Retina (tissue), 1 donor: ENCODE measurements at regions not wholly inside any gene's neighbourhood (a gene's known extent, or its start where the extent isn't known, plus 50 kb on each side); places are given as distances from the start of the nearest gene placed in this dataset.
A peak's percentile ranks its signal among the peaks of the same experiment; 100 is the strongest.

Experiments used
- DNase-seq: peaks from one replicate; pipeline ENCODE4 v3.0.0-alpha.2; 2016

DNA sequence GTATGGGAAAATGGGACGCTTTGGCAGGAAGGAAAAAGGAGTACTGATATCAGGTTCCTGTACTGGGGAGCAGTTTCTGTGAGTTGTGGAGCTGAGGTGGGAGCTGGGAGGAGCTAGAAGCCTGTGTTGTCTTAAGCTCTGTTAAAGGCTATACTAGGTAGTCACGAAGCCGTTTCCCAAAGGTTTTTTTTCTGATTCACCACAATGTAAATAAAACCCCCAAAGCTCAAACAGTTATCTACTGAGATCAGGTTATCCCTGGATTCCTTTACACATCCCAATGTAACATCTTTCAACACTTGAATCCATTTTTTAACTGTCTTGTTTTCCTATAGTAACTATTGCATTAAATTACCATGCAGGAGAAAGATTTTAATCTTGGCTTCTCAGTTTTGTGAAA lies 297.4 kb upstream of the SFRP2 start:
- DNase-seq = no peak

DNA sequence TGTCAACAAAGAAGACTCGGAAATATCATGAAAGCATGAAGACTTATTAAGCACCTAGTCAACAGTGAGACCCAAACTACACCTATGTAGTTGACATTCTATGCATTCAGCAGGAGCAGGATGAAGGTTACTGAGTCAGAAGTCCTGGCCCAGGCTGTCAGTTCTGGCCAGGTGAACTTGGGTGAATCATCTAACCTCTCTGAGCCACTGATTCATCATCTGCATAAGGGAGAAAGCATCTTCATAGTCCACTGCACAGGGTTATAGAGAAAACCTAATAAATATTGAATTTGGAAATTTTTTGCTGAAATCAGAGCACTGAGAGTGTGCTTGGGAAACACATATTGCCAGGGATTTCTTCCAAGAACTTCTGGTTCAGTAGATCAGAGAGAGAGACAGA lies 296.0 kb upstream of the SFRP2 start:
- no peak for DNase-seq

DNA sequence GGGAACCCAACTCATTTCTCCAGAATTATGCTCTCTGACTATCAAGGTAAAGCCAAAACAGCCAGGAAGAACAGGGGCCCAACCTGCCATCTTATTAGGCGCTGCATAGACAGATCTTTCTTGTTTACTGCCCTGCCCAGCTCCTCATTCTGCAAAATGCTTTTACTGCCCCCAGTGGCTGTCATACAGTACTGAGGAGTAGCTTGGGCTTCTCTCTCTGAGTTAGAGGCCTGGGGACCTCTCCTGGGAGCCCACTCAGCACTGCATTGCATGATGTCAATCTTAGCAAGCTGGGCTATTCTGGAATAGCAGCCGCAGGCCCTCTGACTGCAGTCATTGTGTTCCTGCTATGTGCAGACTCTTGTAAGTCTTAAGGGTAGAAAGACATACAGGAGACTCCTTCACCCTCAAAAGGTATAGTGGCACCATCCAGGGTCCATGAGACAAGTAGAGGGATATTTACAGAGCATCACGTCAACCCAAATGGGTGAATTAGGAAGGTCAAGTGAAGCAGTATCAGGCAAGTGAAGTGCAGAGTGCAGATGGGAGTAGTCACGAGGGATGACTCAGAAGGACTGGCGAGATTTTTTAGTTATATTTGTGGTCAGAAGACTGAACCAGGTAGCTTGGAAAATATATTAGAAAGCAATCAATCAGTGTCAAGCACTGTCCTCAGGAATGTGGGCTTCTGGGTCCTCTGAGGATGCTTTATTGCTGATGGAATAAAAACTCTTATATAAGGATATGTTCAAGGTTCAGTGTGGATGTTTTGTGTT lies 294.1 kb upstream of the SFRP2 start:
- peak; percentile 42 for DNase-seq

DNA sequence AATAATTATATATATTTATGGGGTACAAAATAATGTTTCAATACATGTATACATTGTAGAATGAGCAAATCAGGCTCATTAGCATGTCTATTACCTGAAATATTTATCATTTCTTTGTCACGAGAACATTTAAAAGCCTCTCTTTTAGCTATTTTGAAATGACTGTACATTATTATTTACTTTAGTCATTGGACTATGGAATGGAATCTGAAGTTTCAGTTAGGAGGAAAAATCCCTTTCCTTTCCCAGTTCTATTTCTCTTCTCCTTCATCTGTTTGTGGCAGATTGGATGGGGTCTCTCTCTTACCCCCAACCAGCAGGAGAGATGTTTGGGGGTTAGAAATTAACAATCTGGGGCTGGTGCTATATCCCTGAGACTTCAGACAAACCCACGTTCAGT lies 292.5 kb upstream of the SFRP2 start:
- DNase-seq = no peak

DNA sequence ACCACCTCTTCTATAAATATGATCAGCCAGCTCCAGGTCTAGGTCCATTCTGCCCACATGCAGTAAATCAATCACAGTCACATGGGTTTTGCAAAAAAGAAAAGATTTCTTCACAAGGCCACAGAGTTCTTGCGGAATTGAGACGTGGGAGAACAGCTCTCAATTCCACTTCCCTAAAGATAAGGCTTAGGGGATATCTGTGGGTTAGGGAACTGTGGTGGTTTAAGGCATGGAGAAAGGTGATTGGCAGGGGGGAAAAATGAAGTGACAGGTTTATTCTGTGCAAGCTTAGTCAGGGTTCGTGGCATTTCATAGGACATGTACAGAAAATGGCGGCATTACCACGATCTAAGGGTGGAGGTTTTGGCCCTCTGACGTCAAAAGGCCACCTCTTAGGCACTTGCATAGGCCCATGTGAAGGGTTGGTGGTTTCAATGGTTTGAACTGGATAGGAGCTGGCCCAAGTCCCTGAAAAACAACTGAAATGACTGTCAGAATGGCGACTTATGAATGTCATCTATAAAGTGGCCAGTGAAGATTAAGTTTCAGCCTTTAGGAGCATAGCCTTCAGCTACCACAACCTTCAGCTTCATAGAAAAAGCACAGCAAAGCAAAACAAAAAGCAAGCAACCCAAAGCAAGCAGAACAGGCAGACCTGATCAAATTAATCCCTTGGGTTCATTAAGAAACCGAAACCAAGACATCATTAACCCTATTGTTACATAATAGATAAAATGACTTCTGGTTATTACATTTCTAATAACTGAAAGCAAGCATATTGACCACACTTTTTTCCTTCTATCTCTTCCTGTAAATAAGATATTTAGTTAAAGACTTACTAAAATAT lies 289.8 kb upstream of the SFRP2 start:
- no peak for DNase-seq

DNA sequence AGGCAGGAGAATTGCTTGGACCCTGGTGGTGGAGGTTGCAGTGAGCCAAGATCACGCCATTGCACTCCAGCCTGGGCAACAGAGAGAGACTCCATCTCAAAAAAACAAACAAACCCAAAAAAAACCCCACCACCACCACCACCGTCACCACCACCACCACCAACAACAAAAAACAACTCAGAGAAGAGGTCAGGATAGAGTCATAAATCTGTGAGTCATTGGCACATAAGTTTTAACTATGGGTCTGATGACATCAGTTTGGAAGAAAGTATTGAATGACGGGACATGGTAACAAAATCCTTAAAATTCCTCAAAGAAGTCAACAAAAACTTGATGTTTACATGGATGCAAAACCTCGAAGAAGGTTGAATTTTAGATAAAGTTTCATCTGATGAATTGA lies 288.0 kb upstream of the SFRP2 start:
- DNase-seq = no peak

DNA sequence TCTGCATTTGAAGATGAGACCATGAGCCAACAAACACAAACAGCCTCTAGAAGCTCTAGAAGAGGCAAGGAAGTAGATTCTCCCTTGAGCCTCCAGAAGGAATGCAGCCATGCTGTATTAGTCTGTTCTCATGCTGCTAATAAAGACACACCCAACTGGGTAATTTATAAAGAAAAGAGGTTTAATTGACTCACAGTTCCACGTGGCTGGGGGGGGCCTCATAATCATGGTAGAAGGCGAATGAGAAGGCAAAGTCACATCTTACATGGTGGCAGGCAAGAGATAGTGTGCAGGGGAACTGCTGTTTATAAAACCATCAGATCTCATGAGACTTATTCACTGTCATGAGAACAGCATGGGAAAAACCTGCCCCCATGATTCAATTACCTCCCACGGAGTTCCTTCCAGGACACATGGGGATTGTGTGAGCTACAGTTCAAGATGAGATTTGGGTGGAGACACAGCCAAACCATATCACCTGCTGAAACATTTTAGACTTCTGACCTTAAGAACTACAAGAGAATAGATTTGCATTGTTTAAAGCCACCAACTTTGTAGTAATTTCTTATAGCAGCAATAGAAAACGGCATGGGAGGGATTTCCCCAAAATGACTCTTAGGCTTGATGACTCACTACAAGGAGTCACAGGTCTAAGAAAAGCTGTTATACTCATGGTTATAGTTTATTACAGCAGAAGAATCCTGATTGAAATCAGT lies 284.4 kb upstream of the SFRP2 start:
- DNase-seq = no peak

DNA sequence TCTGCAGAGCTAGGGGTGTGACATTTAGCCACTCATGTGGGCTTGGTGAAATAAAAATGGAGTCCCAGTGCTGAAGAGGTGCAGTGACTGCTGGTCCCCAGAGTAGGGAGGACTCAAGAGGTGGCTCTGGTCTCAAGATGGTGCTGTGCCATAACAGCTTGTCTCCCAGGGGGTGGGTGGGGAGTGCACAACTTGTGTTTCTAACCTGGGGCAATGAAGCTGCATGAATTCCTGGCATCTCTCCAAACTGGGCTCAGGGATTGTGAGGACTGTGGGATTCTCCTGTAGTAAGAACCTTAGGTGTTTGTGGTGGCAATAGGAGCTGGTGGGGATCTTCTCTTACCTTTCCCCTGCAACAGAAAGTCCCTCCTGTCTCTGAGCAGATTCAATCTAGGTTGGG lies 278.9 kb upstream of the SFRP2 start:
- no peak for DNase-seq

DNA sequence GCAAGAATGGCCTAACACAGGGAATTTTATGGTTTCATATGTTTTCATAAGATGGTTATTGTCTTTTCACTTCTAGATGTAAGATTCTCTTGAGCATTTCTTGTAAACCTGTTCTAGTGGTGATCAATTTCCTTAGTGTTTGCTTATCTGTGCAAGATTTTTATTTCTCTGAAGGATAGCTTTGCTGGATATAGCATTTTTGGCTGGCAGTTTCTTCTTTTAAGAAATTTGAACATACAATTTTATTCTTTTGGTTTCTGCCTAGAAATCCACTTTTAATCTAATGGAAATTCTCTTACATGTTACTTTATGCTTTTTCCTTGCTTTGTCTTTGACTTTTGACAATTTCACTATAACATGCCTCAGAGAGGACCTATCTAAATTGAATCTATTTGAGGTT lies 276.5 kb upstream of the SFRP2 start:
- DNase-seq = no peak

DNA sequence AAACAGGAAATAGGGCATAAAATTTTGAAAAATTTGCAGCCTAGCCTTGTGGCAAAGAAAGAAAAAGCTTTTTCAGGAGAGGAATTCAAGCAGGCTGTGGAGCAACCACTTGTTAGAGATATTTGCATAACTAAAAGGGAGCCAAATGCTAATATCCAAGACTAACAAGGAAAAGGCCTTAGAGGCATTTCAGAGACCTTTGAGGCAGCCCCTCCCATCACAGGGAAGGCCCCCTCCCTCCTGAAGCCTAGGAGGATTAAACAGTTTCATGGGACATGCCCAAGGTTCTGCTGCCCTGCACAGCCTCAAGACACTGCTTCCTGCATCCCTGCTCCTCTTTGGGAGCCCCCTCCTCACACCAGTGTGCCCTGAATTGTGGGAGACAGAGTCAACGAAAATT lies 275.4 kb upstream of the SFRP2 start:
- DNase-seq = no peak

DNA sequence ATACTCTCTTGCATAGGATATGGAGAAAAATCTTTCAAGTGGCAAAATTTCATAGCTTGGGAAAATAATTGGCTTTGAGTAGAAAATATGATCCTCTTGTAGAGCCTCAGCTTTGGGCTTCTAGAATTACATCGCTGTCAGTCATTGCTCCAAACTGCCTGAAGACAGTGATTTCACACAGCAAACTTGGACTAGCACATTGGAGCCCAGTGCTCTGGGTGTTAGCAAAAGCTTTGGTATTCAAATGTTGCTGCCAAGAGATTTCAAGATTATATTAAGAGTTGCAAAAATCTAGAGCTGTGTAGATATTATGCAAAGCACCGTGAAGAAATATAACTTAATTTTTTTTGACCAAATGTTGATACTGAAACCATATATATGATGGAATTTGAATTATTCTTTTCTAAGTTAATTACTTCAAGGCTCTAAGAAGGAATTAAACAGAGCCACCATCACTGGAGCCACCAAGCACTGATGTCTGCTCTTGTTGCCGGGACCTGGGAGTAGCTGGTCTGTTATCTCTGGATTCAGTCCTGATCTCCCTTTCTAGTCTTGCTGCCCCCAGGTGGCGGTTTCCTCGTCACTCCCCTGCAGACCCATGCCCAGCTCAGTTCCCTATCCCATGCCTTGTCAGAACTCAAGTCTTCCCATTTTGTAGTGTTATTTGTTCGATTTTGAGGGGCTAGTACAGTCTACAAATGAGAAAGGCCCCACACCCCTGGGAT lies 260.7 kb upstream of the SFRP2 start:
- no peak for DNase-seq

DNA sequence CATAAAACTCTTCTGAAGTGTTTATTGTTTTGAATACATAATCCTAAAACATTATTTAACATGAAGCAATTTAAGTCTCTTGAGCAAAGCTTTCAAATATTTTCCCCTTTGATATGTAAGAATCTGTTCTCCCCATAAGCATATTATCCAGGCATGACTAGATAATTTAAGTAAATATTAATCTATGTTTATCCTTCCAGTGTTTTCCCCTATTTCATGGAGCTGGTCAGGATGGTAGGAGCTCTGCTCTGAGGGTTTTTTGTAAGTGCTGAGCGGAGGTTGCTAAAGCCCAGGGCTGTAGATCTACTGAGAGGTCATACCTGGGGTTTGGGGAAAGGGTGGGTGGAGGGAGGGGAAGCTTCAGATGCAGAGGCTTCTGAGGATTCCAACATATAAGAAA lies 258.9 kb upstream of the SFRP2 start:
- no peak for DNase-seq

DNA sequence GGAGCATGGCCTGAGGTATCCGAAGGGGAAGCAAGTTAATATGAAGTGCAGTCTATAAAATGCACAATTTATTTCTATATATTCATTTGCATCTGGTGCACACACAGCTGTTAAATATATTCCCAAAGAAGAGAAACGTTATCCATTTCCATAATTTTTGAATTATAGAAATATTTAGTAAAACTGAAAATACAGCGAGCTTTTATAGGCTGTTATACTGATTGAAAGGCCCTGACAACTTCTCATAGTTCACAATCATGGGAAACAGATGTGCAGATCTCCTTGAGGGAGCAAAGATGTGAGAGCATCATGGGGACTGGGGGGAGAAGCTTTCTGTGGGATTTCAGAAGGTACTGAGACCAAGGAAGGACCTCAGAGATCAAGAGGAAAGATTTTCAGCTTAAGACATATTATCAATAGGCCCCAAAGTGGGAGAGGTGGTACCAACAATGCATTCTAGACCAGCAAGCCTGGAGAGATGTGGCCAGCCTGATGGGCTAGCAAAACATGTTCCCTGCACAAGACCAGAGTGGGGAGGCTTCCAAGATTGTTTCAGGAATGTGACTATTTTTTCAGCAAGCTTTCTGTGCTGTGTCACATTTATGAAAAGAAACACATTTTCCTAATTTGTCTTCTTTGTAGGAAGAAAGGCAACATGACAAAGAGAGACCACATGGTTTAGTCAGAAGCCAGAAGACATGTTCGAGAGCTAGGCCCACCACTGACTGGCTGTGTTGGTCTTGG lies 256.0 kb upstream of the SFRP2 start:
- DNase-seq = no peak

DNA sequence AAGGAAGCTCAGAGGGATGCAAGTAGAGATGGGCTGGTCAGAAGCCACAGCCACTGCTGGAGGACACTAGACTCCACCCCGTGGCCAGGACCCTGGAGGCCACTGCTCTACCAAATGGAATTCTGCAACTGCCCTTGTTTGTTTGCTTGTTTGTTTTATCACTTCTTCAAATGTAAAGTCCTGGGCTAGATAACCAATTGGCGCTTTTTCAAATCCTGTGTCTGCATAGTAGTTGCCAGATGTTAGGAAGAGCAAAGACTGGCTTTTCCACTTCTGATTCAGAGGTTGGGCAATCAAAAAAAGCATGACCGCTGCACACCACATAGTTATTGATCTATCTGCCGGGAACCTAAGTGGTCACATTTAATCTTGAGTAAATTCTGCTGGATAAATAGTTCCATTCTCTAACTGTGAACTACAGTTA lies 255.2 kb upstream of the SFRP2 start:
- no peak for DNase-seq

DNA sequence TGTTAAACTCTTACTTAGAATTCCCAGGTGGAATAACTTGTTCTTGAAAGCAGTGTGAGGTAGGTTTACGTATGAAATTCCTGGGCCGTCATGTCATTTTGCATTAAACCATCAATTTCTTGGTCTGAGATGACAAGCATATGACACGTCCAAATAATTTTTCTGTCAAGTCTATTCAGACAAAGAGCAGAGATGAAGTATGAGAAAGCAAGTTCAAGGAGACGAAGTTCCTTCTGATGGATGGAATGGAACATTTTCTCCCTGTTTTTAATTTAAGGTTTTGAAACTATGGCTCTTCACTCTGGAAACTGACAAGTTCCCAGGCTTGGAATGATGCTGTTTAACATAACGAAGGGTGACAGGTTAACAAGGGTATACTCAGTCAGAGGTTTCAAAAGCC lies 252.8 kb upstream of the SFRP2 start:
- no peak for DNase-seq

DNA sequence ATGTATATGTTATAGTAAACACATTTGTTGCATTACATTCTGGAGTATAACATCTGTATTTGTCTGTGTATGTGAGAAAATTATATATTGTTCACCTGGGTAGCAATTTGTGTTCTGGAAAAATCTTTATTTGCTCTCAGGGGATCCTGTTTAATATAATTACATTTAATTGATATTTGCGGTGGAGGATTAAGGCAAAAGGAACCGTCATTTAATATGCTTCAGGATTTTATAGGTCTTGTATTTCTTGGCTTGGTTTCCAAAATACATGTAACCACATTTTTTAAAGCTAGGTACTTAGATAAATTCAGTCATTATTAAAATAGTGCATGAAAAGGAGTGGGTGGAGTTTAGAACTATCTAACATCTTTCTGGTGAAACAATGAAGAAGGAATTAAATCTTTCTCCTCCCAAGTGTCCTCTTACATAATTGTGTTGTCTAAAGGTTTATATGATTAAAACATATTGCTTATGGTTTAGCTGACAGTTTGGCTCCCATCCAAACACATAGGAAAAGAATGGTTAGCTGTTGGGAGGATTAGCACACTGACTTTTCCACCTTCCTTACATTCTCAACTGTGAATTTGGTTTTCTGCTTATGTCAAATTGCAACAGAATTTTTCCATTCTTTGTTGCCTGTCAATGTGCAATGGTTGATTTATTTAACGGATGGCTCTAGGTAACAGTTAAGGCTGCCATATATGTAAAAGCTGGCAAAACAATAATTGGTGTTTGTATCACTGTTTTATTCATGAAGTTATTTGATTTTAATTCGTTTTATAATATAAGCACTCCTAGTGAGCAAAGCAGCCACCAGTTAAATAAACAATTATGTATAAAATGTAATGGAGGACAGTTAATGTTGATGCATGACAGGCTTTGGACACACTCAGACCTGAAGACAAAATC lies 250.8 kb upstream of the SFRP2 start:
- DNase-seq = no peak

DNA sequence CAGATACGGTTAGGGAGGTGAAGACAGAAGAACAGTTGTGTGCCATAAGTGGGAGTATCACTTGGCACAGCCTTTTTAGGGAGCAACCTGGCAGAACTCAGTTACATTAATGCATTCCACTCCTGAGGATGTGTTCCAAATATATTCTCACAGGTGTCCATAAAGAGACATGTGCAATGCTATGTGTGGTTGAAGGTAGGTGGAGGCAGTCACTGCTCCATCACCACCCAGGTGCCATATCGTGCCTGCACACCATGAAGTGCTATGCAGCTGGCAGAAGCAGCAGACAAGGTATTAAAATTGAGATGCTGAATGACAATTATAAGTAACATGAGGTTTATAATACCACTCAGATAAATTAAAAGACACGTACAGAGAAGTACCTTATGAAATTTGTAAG lies 248.0 kb upstream of the SFRP2 start:
- DNase-seq = no peak

DNA sequence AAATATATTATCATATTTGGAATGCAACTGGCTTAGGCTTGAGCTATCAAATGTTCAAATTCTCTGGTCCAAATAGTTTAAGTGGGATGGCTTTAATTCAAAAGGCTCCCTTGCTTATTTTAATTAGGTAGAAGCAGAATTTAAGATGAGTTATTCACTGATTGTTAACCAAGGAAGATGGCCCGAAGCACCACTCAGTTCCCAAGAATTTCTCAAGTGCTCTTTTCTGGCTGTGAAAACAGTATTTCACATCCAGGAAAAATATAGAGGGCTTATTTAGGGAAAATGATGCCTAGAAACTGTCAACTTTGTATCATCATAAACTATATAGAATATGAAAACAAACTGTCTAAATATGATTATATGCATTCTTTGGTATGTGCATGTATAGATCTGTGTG lies 246.5 kb upstream of the SFRP2 start:
- no peak for DNase-seq

DNA sequence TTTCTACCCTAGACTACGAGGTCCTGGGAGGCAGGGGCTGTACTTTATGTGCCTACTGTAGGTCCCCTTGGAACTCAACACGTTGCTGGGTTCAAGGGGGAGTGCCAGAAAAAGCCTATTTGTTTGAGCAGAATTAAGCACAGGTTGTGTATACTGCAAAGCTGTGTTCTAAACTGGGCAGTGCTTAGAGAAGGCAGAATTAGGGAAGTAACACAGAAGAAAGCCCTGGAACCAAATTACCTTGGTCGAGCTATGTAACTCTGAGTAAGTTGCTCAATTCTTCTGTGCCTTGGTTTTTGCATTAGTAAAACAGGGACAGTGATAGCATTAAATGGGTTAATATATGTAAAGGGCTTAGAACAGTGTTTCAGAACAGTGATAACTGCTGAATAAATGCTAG lies 245.0 kb upstream of the SFRP2 start:
- DNase-seq = no peak

DNA sequence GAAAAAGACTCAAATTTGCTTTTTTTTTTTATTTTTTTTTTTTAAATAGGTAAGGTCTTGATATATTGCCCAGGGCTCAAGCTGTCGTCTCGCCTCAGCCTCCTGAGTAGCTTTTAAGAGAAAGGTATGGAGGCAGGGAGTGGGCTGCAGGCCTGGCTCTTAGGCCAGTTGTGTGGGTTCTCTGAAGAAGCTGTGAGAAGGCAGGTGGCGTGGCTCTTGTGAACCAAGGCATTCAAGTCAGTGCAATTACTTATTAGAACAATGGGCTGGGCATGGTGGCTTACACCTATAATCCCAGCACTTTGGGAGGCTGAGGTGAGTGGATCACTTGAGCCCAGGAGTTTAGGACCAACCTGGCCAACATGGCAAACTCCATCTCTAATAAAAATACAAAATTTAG lies 244.0 kb upstream of the SFRP2 start:
- DNase-seq = no peak

DNA sequence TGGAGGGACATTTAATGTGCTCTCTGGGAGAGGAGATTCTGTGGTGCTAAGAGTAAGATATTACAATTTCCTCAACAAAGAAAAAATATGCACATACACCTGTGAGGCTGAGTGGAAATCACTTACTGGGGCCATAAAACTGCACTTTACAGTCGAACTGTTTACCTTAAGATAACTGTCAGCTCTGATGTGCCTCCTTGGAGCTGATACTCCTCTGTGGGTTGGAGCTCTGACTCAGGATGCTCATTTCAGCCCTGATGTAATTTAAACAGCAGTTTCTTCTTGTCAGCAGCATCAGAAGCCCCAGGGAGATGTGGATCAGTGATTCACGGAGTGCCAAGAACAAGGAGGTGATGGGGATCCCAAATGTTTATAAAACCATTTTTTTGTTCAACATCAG lies 241.9 kb upstream of the SFRP2 start:
- DNase-seq = peak; percentile 32
